ENCODE measurements at regions not wholly inside any gene's neighbourhood (a gene's known extent, or its start where the extent isn't known, plus 50 kb on each side); places are given as distances from the start of the nearest gene placed in this dataset.
A peak's percentile ranks its signal among the peaks of the same experiment; 100 is the strongest.
"Not testable (repeated sequence)": the region's sequence is repeated elsewhere in the genome, so short reads cannot be mapped to it uniquely, and the experiment has no call there.

- not testable (repeated sequence) for DNase-seq
Measured at GRCh38 chr12:76971216-76971879, 92.5 kb upstream of the CSRP2 start.

GRCh38 chr12:76967181-76967885 is 88.5 kb upstream of the CSRP2 start:
- no peak for DNase-seq

GRCh38 chr12:76964784-76965571 is 86.2 kb upstream of the CSRP2 start:
- no peak for DNase-seq

DNA sequence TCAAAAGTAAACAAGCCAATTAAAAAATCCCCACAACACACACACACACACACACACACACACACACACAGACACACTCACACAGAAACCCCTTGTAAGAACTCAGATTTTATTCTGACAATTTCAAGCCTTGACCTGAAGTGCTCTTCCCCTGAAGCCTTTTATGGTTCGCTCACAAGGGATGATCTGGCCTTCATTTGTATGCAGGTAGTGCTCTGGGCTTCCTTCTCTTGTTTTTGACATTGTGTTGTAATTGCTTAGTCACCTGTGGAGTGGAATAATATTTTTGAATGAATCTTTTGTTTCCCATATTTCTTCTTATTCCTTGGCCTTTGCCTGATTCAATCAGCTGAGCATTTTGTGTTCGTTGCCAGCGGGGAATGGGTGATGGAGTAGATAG is 83.3 kb upstream of the CSRP2 start:
- DNase-seq, result no peak

- DNase-seq, result peak; percentile 30
Measured at GRCh38 chr12:76957301-76957700, 78.5 kb upstream of the CSRP2 start.

GRCh38 chr12:76952995-76953394 is 74.2 kb upstream of the CSRP2 start:
- no peak for DNase-seq

DNA sequence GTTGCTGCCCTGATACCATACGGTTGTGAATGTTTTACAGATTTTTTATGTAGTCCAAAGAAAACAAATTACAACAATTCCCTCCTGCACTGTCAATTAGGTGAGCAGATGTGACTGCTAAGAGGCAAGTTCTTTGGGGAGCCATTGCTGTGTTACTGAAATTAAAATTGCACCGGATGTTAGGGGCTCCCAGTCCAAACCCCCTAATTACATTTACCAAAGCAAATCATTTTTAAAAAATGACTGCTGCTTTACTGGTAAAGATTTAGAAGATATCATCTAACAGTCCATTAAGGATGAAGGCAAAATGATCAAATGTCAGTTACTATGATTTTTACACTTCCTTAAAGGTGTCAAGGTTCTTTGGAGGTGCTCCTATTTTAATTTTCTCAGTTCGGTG is 70.1 kb upstream of the CSRP2 start:
- DNase-seq, result no peak

GRCh38 chr12:76947304-76947703 is 68.5 kb upstream of the CSRP2 start:
- no peak for DNase-seq

GRCh38 chr12:76946446-76946845 is 67.6 kb upstream of the CSRP2 start:
- DNase-seq, result no peak

GRCh38 chr12:76945867-76946266 is 67.0 kb upstream of the CSRP2 start:
- no peak for DNase-seq

DNA sequence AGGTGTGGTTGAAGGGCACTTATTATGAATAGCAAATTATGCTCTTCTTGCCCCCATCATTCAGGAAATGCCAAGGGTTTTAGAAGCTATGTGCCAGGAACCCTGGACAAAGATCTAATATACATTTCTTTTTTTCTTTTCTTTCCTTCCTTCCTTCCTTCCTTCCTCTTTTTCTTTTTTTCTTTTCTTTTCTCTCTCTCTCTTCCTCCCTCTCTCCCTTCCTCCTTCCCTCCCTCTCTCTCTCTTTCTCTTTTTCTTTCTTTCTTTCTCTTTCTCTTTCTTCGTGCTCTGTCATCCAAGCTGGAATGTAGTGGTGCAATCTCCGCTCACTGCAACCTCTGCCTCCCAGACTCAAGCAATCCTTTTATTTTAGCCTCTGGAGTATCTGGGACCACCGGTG is 66.1 kb upstream of the CSRP2 start:
- no peak for DNase-seq

- DNase-seq, result no peak
Measured at GRCh38 chr12:76943008-76943407, 64.2 kb upstream of the CSRP2 start.

- DNase-seq, result no peak
Measured at GRCh38 chr12:76942267-76942666, 63.4 kb upstream of the CSRP2 start.

- DNase-seq, result peak; percentile 27
Measured at GRCh38 chr12:76940671-76941445, 62.0 kb upstream of the CSRP2 start.

DNA sequence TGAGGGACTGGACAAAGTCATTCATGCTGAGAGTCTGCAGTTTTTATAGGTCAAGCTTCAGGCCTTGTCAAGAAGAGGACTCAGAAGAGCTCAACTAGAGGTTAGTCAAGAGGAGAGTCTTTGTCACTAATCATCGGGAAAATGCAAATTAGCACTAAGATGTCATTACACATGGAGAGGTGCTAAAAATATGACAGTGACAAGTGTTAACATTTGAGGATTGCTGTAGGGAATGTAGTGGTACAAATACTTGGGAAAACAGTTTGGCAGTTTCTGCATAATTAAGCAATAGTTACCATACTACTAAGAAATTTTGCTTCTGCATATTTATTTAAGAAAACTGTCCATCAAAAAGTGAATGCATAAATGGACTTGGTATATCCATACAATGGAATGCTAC is 60.9 kb upstream of the CSRP2 start:
- DNase-seq, result no peak

GRCh38 chr12:76936275-76937193 is 57.7 kb upstream of the CSRP2 start:
- DNase-seq, result no peak

DNA sequence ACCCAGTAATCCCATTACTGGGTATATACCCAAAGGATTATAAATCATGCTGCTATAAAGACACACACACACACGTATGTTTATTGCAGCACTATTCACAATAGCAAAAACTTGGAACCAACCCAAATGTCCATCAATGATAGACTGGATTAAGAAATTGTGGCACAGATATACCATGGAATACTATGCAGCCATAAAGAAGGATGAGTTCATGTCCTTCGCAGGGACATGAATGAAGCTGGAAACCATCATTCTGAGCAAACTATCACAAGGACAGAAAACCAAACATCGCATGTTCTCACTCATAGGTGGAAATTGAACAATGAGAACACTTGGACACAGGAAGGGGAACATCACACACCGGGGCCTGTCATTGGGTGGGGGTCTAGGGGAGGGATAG is 54.6 kb upstream of the CSRP2 start:
- DNase-seq, result not testable (repeated sequence)

GRCh38 chr12:76929499-76929898 is 50.7 kb upstream of the CSRP2 start:
- no peak for DNase-seq
